ENCODE measurements at regions not wholly inside any gene's neighbourhood (a gene's known extent, or its start where the extent isn't known, plus 50 kb on each side); places are given as distances from the start of the nearest gene placed in this dataset.
"Not testable (repeated sequence)": the region's sequence is repeated elsewhere in the genome, so short reads cannot be mapped to it uniquely, and the experiment has no call there.

DNA sequence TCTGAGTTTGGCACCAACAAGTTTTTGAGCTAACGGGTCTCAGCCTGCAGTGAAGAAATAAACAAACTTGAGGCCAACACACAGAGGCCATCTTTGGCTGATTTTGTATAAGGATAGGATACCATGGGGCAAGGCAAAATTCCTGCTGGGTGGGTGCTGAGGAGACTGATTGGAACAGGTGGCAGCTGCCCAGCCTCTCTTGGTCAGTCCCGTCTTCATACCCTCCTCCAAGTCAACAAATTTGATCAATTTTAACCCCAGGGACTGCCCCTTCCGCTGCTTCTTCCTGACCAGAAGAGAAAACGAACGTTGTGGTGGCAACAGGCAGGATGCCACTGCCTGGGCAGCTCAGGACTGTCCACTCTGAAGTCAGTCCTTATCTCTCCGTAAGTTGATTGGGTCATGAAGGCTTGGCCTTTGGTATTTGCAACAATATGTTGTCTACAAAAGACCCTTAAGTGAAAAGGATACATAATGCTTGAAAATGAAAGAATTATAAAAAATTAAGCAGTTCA, 139.3 kb downstream of the SPP2 start:
- no peak for DNase-seq (ENCODE audit: low spot score)

DNA sequence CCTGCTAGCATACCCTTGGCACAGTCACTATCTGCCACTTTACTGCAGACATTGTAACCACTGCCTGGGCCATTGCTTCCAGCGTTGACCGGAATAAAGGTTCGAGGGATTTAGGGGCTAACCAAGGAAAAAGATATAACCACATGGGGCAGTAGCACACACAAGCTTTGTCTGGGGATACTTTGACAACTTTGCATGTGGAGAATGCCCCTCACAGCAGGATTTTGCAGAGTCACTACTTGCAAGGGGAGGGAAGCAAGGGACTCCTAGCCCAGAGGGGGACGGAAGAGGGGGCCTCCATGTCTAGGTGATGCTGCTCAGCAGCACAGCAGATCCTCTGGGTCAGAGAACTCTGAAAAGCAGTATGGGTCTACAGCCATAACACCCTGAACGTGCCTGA, 138.7 kb downstream of the SPP2 start:
- no peak for DNase-seq (ENCODE audit: low spot score)

DNA sequence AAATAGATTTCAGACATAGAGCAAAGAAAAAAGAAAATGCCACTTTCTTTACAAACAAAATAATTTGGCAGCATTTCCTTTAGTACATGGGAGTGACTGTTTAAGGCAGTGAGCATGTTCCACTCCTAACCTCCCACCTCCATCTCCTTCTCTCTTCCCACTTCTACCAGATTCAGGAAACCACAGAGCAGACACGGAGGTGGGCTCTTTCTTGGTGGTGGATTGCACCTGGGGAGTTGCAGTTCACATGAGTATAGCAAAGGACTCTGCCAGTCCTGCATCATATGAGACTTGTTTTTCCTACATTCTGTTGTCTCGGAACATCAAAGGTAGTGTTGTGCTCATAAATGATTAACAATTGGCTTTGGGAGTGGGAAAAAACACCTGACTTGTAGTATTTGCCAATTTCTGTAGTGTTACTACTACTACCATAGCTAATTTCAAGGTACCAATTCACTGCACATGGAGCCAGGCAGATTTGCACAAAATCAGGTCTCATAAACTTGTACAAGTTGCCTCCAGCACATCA, 137.2 kb downstream of the SPP2 start:
- no peak for DNase-seq (ENCODE audit: low spot score)

DNA sequence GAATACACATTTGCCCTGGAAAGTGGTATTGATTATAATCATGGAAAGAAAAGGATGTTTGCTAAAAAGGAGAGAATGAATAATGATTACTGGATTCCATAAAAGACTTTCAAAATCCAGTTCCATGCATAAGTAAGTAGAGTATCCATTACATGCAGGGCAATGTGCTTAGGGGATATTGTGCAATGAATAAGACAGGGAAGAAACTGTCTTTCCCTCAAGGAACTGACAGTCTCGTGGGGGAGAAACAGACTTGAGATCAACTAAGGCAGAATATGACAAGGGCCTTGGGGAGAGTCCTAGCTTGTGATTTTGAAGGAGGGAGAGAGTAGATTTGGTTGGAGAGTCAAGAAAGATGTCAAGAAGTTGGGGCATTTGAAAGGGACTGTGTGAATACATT, 130.6 kb downstream of the SPP2 start:
- DNase-seq (ENCODE audit: low spot score) = no peak

DNA sequence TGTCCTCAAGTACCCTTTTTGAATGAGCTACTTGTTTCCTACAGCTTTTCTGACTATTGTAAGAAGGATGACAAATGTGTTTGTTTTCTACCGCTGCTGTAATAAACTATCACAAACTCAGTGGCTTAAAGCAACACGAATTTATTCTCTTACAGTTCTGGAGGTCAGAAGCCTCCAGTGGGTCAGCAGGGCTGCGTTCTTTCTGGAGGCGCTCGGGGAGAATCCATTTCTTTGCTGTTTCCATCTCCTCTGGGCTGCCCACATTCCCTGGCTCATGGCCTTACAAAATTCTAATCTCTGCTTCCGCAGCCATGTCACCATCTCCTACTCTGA, 128.5 kb downstream of the SPP2 start:
- DNase-seq (ENCODE audit: low spot score) = no peak

DNA sequence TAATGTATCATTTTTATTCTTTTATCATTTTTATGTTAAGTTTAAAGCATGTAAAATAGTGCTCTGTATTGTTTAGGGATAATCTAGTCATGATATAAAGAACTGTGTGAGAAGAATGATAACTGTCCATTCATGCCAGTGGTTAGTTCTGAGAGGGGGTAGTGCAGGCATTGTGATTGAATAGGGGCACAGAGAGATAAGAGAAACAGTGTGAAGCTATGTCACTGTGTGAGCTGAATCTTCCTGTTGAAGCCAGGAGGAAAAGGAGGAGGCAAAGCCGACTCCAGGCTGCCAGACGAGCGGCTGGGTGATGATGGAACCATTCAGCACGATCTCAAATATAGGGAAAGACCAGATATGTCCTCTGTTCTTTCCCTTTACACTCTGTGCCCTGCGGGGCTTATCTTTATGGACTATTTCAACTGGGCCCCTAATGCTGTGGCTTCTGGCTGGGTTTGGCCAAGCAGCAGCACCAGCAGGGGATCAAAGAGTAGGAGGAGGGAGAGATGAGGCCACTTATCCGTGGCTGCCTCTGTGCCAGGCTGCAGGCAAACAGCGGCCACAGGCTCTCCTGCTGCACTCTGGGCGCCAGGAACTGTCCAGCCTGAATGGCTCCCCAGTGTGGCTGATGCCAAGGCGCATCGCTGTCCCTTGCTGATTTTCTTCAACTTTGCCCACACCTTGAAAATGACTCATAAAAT, 128.0 kb downstream of the SPP2 start:
- DNase-seq (ENCODE audit: low spot score) = no peak

DNA sequence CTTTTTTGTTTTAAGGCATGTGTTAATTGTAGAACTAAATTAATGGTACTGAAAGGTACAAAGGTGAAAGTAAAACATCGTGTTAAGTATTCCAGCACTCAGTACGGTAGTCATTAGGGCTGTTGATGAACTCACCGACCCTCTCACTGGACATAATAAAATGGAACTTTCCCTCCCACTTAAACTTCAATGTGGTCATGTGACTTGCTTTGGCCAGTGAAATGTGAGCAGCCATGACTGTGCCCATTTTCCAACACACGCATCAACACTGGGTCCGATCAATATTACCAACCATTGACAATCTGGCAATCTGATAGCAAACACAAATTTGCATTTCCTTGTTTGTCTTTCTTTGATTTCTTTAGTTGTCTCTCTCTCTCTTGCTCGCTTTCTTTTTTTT, 125.1 kb downstream of the SPP2 start:
- no peak for DNase-seq (ENCODE audit: low spot score)

DNA sequence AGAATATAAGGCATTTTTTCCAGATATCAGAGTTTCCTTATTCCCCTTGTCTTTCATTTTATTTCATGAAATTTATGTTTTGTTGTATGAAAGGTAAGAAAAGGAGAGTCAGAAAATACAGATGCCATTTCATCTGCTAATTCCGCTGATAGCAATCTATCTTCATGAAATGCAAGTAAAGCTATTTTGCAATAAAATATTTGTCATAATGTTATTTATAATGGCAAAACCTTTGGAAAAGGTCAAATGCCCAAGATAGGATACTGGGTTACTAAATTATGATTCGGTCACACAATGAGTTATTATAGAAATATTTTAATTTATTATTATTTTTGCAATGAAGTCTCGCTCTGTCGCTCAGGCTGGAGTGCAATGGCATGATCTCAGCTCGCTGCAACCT, 124.2 kb downstream of the SPP2 start:
- DNase-seq (ENCODE audit: low spot score) = no peak

DNA sequence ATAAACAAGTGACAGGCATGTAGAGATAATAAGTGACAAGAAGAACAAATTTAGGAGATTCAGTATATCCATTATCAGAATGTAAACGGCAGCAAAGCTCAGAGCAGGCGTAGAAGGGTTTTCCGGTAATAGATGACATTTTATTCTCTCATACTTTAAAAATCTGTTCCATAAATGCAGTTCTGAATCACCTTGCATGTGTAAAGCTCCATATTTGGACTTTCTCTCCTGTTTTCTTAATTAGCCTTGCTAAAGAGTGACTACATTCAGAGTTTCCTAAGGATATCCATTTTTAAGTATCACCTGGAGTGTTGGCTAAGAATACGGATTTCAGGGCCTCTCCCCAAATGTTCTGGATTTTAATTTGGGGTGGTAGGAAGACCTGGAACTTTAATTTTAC, 122.0 kb downstream of the SPP2 start:
- DNase-seq (ENCODE audit: low spot score) = no peak

DNA sequence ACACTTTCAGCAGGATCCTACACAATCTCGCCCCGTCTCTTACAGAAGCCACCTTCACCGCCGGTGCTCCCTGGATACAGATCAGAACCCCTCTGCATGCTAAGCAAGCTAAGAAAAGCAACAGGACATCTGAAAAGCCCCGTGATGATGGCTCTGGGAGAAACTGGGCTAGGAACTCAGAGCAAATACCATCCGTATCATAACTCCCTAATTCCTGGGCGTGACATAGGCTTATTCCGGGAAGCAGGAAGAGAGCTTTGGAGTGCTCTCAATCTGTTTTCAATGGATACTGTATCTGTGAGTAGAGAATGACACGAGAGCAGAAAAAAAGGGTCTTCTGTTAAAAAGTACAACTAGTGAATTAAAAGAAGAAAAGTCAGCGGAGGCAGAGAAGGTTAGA, 121.6 kb downstream of the SPP2 start:
- no peak for DNase-seq (ENCODE audit: low spot score)

DNA sequence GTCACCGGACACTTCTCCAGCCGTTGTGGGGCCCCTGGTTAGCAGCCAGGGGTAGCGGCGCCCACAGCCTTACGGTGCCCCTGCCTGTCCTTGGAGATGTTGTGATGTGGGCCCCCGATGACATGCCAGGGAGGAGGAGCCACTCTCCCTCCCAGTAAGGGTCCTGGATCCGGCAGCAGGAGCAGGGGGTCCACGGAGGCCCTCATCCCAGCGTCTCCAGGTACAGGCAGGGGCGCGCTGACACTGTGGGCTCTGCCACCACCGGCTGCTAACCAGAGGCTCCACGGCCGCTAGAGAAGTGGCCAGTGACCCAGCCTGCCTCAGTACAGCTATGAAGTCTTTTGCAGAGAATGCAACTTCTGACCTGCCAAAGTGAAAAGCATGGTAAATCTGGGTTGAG, 121.2 kb downstream of the SPP2 start:
- DNase-seq (ENCODE audit: low spot score) = no peak

DNA sequence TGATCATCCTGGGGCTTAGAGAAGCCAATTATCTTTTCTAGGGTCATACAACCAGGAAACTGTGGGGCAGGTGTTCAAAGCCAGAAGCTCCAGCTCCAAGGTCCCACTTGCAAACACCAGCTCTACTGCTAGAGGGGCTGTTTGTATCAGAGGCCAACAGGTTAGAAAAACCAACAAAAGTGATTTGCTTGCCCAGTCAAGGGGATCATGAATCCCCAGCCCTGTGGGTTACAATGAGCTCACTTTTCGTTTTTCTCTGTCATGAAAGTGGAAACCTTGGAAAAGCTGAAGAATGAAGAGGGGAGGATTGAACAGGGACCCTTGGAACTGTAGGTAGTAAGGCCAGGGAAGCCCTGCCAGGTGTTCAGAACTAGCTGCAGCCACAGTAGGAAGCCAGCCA, 119.2 kb downstream of the SPP2 start:
- no peak for DNase-seq (ENCODE audit: low spot score)

DNA sequence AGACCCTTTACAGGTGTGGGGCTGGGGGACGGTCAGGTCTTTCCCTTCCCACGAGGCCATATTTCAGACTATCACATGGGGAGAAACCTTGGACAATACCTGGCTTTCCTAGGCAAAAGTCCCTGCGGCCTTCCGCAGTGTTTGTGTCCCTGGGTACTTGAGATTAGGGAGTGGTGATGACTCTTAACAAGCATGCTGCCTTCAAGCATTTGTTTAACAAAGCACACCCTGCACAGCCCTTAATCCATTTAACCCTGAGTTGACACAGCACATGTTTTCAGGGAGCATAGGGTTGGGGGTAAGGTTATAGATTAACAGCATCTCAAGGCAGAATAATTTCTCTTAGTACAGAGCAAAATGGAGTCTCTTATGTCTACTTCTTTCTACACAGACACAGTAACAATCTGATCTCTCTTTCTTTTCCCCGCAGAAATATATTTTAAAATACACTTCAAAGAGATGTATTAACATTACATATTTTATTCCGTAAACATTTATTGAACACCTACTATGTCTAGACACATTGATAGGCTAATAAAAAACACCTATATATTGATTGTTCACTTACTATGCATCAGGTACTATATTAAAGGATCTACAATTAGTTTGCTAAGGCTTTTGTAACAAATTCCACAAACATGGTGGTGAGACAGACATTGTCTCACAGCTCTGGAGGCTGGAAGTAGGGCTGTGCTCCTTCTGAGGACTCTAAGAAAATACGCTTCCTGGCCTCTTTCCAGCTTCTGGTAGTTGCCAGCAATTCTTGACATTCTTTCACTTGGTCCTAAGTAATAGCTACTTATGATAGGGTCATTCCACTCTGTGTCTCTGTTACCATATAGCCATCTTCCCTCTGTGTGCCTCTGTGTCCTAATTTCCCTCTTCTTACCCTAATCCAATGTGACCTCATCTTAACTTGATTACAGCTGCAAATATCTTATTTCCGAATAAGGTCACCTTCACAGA, 118.4 kb downstream of the SPP2 start:
- DNase-seq (ENCODE audit: low spot score) = not testable (repeated sequence)

DNA sequence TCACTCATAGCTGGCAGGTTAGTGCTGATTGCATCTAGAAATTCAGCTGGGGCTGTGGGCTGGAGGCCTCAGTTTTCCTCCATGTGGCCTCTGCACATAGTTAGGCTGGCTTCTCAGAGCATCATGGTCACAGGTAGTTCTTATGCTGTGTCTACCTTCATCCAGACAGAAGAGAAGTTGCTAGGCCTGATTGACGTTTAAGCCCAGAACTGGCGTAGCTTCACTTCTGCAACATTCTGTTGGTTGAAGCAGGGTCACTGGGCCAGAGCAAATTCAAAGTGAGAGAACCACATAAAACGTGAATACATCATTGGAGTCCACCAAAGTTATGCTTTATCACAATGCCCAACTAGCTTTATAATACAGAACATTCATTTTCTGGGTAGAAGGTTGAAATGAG, 116.0 kb downstream of the SPP2 start:
- DNase-seq (ENCODE audit: low spot score) = no peak

DNA sequence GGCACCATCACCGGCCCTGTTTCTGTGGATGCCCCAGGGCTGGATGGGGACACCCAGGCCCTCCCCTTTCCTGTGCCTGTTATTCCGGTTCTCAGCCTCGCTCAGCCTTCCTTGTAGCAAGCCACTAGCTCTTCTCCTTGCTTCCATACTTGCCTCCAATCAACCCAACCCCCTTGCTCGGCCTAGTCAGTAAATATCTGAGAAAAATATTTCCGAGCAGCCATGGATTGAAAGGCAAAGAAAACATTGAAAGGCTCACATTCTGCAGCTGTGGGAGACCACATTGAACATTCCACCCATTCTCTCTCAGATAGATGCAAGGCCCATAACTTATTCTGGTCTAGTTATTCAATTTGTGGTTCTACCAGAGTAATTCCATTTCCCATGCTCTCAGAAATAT, 114.9 kb downstream of the SPP2 start:
- DNase-seq (ENCODE audit: low spot score) = no peak

DNA sequence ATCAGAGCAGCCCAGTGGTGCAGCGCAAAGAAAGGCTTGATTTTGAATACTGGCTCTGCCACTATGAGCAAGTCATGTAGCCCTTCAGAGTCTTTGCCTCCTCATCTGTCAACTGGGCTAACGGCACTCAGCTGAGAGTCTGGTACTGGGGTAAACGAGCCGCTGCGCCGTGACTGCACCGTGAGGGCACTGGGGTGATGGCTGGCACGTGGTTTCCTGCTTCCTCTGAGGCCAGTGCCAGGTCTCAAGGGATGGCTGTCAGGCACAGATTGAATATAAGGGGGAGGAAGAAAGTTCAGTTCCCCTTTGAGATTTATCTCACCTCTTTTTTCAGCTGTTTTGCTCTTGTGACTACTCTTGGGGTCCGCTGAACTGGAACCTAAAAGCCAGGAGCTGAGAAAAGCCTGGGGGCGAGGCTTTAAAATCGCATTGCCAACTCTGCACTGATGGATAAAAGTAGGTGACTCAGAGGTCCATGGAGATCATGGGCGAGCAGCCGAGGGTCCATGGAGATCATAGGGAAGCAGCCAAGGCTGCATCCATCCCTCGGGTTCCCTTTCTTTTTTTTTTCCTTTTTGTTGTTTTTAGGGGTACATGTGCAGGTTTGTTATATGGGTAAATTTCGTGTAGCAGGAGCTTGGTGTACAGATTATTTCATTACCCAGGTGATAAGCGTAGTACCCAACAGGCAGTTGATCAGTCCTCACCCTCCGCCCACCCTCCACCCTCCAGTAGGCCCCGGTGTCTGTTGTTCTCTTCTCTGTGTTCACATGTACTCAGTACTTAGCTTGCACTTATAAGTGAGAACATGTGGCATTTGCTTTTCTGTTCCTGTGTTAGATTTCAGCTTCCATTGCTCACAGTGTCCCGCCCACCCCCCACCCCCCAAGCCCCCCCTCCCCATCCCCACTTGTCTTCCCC, 114.3 kb downstream of the SPP2 start:
- DNase-seq (ENCODE audit: low spot score) = no peak

DNA sequence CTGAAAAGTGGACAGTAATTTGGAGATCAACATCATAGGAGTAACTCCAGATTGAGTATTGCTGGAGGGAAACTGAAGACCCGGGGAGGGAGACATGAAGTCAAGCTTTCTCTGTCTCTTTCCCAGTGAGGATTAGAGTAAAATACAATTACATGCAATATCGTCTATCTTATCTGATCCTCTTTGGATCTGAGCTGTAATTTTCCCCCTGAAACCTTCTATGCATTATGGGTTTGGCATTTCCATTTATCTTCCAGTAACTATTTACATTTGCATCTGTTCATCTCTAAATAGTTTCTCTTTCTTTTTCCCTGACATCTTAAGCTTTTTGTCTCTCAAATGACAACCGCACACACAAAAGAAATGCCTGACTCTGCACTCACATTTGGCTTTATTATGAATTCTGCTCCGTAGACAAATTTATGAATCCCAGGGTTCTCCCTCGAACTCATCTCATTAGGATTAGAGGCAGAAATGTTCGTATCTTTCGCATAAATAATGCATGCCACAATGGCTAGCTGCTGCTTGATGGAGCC, 113.1 kb downstream of the SPP2 start:
- DNase-seq (ENCODE audit: low spot score) = no peak

DNA sequence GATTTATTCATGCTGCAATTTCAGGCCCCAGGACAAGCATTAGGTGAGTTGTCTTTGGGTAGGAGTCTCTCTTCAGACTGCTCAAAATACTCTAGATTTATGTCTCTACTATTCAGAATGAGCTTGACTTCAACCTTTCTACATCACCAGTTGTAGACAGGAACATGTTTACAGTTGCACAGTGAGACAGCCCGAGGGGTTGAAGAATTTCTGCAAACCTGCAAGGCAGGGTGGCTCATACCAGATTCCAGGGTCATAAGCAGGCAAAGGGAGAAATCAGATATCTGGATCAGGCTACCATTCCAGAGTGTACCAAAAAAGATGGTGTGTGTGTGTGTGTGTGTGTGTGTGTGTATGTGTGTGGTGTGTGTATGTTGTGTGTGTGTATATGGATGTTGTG, 112.4 kb downstream of the SPP2 start:
- DNase-seq (ENCODE audit: low spot score) = no peak

DNA sequence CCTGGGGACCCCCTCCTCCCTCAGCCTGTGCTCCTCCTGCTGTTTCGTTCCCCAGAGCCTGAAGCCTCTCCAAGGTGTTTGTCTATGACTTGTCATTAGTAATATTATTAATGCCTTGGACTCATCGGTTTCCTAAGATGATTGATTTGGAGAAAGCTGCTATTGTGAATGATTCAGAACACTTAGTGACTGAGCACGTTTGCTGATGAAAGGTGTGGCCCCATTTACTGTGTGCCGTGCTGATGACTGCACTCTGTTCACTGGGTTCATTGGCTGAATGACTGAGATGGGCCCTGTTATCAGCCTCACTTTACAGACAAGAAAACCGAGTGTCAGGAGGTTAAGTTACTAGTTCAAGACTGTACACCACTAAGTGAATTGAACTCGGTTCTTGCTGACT, 111.4 kb downstream of the SPP2 start:
- no peak for DNase-seq (ENCODE audit: low spot score)

DNA sequence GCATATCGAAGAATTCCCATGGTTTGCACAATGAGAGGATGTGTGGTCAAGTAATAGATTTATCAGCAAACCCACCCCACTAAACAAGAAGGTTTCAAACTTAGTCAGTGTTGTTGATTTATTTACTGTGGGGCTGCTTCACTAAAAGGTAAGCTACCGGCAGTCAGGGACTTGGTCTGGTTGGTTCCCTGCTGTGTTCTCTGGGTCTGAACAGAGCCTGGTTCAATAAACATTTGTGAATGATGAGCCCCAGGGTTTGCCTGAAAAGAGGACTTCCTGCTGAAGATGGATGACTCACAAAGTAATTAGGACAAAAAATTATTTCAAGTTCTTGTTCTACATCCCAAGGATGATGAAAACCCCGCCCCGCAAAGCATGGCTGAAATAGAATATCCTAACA, 108.3 kb downstream of the SPP2 start:
- DNase-seq (ENCODE audit: low spot score) = no peak

DNA sequence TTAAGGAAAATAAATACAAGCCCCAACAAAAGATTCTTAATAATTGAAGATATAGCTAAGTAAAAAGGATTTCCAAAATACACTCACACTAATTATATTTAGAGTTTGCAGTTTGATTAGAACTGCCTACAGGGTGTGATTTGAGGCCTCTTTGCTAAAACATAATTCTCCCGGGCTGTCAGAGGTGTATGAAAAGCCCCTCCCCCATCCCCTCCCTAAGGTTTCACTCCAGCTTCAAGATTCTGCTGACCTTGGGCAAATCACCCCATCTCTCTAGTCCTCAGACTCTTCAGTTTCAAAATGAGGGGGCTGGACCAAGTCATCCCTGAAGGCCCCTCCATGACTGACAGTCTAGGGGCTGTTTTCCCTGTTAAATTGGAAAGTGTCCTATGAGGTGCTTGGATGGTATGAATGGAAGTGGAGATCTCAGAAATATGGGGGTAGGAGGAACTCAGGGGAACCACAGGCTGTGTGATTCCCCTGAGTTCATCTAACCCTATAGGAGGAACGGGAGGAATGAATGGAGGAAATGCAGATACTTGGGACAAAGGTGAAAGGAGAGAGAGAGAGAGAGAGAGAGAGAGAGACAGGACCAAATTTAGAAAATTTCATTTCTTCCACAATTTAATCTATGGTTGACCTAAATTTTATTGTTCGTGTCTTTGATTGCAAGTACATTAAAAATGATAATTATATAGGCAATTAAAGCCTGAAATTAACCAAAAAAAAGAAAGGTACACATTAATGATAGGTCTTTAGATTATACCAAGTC, 107.5 kb downstream of the SPP2 start:
- no peak for DNase-seq (ENCODE audit: low spot score)
